ENCODE measurements at regions not wholly inside any gene's neighbourhood (a gene's known extent, or its start where the extent isn't known, plus 50 kb on each side); places are given as distances from the start of the nearest gene placed in this dataset.
A peak's percentile ranks its signal among the peaks of the same experiment; 100 is the strongest.

GRCh38 chr9:113781896-113782295 lies 94.2 kb upstream of the ZNF618 start:
- Histone ChIP-seq H3K9me3 (ENCODE audit: control insufficient read depth, insufficient read depth, low read depth, low read length) (no peaks in the 10 kb centered on the region), H3K27ac (ENCODE audit: extremely low read depth, low read depth, low read length) (no peak overlapping the region), H3K4me1 (ENCODE audit: control insufficient read depth, insufficient read depth, low read length) (no peaks in the 10 kb centered on the region), H3K4me3 (ENCODE audit: low read depth, low read length) (no peak overlapping the region), H3K36me3 (ENCODE audit: control insufficient read depth in 2 of 2, insufficient read depth in 1 of 2, low read length in 2 of 2) (no peaks in the 10 kb centered on the region)
- no peak for TF ChIP-seq HOXD13 (CRISPR knock-in tag; IDR thresholded peaks at IDR 0.05; ENCODE audit: borderline replicate concordance)
- no peak for TF ChIP-seq ZNF529 (tag by site-specific recombination; IDR thresholded peaks at IDR 0.05; ENCODE audit: insufficient replicate concordance)
- no peak for TF ChIP-seq ZNF324 (tag by site-specific recombination; IDR thresholded peaks at IDR 0.05)
- TF ChIP-seq ZNF26 (tag by site-specific recombination; IDR thresholded peaks at IDR 0.05): no peak
- no peak for TF ChIP-seq ZNF239 (tag by site-specific recombination; IDR thresholded peaks at IDR 0.05)
- no peak for TF ChIP-seq ZNF148 (tag by site-specific recombination; IDR thresholded peaks at IDR 0.05; ENCODE audit: borderline replicate concordance)
- no peak for TF ChIP-seq ZXDB (tag by site-specific recombination; IDR thresholded peaks at IDR 0.05)
- TF ChIP-seq BCL11B (tag by site-specific recombination; IDR thresholded peaks at IDR 0.05; ENCODE audit: low read depth): no peak
- no peak for TF ChIP-seq GLI2 (tag by site-specific recombination; IDR thresholded peaks at IDR 0.05; ENCODE audit: borderline replicate concordance, low read depth)
- no peak for TF ChIP-seq ZFP3 (tag by site-specific recombination; IDR thresholded peaks at IDR 0.05; ENCODE audit: low read depth)
- TF ChIP-seq ZBTB20 (tag by site-specific recombination; IDR thresholded peaks at IDR 0.05): no peak
- no peak for TF ChIP-seq KLF9 (tag by site-specific recombination; IDR thresholded peaks at IDR 0.05; ENCODE audit: low read depth)
- no peak for TF ChIP-seq ZNF571 (tag by site-specific recombination; IDR thresholded peaks at IDR 0.05)
- TF ChIP-seq KLF1 (tag by site-specific recombination; IDR thresholded peaks at IDR 0.05): no peak
- no peak for TF ChIP-seq KLF7 (tag by site-specific recombination; IDR thresholded peaks at IDR 0.05; ENCODE audit: borderline replicate concordance)
- TF ChIP-seq SCRT1 (tag by site-specific recombination; IDR thresholded peaks at IDR 0.05; ENCODE audit: borderline replicate concordance): no peak
- TF ChIP-seq ZBTB8A (tag by site-specific recombination; IDR thresholded peaks at IDR 0.05): no peak
- TF ChIP-seq SP7 (tag by site-specific recombination; IDR thresholded peaks at IDR 0.05): no peak
- no peak for TF ChIP-seq KLF8 (tag by site-specific recombination; IDR thresholded peaks at IDR 0.05)
- ChIA-PET POLR2A (no interaction called here), CTCF (interaction anchor here (1.6 kb wide), 2 partner anchors 26 to 31 kb away, joined by 4 to 5 read pairs; no protein-coding TSS in a partner anchor)

- TF ChIP-seq ZNF366 (tag by site-specific recombination; conservative IDR thresholded peaks at IDR 0.05) (peak; percentile 61), ZNF596 (tag by site-specific recombination; IDR thresholded peaks at IDR 0.05) (no peak), ZBTB26 (tag by site-specific recombination; optimal IDR thresholded peaks at IDR 0.05) (no peak), ZNF701 (tag by site-specific recombination; IDR thresholded peaks at IDR 0.05) (no peak), REST (tag by site-specific recombination; IDR thresholded peaks at IDR 0.05) (no peak), ZBTB17 (tag by site-specific recombination; IDR thresholded peaks at IDR 0.05) (peak; percentile 57; the same call in 1 of the 2 replicates)
- Histone ChIP-seq H3K4me1 (ENCODE audit: control insufficient read depth, insufficient read depth, low read length) (no peaks in the 10 kb centered on the region), H3K27ac (ENCODE audit: extremely low read depth, low read depth, low read length) (no peak overlapping the region), H3K4me3 (ENCODE audit: low read depth, low read length) (no peak overlapping the region), H3K9me3 (ENCODE audit: control insufficient read depth, insufficient read depth, low read depth, low read length) (no peaks in the 10 kb centered on the region), H3K36me3 (ENCODE audit: control insufficient read depth in 2 of 2, insufficient read depth in 1 of 2, low read length in 2 of 2) (no peaks in the 10 kb centered on the region)
- ChIA-PET POLR2A (no interaction called here), CTCF (no interaction called here)
Observed at GRCh38 chr9:113783475-113783874, 92.6 kb upstream of the ZNF618 start.
